HCT116 (cell line): ENCODE measurements at regions not wholly inside any gene's neighbourhood (a gene's known extent, or its start where the extent isn't known, plus 50 kb on each side); places are given as distances from the start of the nearest gene placed in this dataset.

Experiments used
- ATAC-seq: fragments of 200-7000 bp; cut with Tn5 transposase; 2 replicates; pipeline ENCODE4 v1.9.1; 2020; ENCODE audit warnings: mild to moderate bottlenecking, moderate library complexity
- BruUV-seq: library from RNA; stranded (reverse); fragments of 400-500 nt; replicated peaks from 2 replicates; lab custom pipeline; 2021; lab: Mats Ljungman, UMichigan
- CTCF ChIA-PET: fragments of 300-600 bp; sonication (Branson Sonifier 250); formaldehyde crosslinking; loops from one replicate; lab custom pipeline; 2021; ENCODE audit warnings: antibody characterized with exemption; lab: Charles Lee
- POLR2A ChIA-PET: fragments of 300-600, 350-600 bp; sonication (Branson Sonifier 250); formaldehyde crosslinking; loops from one replicate; lab custom pipeline; 2021; ENCODE audit warnings: antibody characterized with exemption; lab: Charles Lee
- RAD21 ChIA-PET, 2 experiments: fragments of 300-600 bp; sonication (Branson Sonifier 250); formaldehyde crosslinking; loops; one replicate each; lab custom pipeline; 2023; ENCODE audit warnings: low total read pairs in 2 of 2; ENCODE audit not compliant: uncharacterized antibody in 2 of 2, unreplicated experiment in 2 of 2, low non-redundant PET in 1 of 2; lab: Charles Lee
- DNase-seq: peaks from one replicate; pipeline ENCODE4 v3.0.0-alpha.2; 2010; ENCODE audit warnings: low read depth, low spot score
- H2AFZ ChIP-seq: fragments of 200-600 bp; shearing (Covaris generic), sonication (generic); 2 replicates; pipeline ENCODE4 v1.6.1; 2017; ENCODE audit warnings: low read depth, mixed run types, mixed read lengths, antibody characterized with exemption, low read length; ENCODE audit not compliant: poor library complexity, severe bottlenecking
- H3K27ac ChIP-seq: 2 replicates; pipeline ENCODE4 v1.5.1; 2012; ENCODE audit warnings: low read depth, low read length
- H3K27me3 ChIP-seq: fragments of 200-600 bp; sonication (generic); 2 replicates; pipeline ENCODE4 v1.6.1; 2016; ENCODE audit warnings: mixed run types, low read length, mixed read lengths; ENCODE audit not compliant: insufficient read depth
- H3K36me3 ChIP-seq, 2 experiments: fragments of 200-500 bp in 1 of 2; fragments of 200-600 bp in 1 of 2; sonication (Bioruptor generic) in 1 of 2; sonication (generic) in 1 of 2; 2 replicates each; pipeline versions ENCODE4 v1.5.1 to v1.6.1; 2014 to 2016; ENCODE audit warnings: low read length in 2 of 2, inconsistent platforms in 1 of 2, mixed read lengths in 1 of 2, mixed run types in 1 of 2; ENCODE audit not compliant: insufficient read depth in 2 of 2, control insufficient read depth in 1 of 2
- H3K4me1 ChIP-seq, 2 experiments: fragments of 200-600 bp in 1 of 2; sonication (generic) in 1 of 2; 2 replicates each; pipeline versions ENCODE4 v1.5.1 to v1.6.1; 2012 to 2017; ENCODE audit warnings: low read length in 2 of 2, inconsistent platforms in 1 of 2, mild to moderate bottlenecking in 1 of 2, mixed read lengths in 1 of 2, mixed run types in 1 of 2, moderate library complexity in 1 of 2; ENCODE audit not compliant: insufficient read depth in 2 of 2, control insufficient read depth in 1 of 2
- H3K4me2 ChIP-seq: fragments of 200-600 bp; sonication (generic); 2 replicates; pipeline ENCODE4 v1.6.1; 2017; ENCODE audit warnings: mixed run types, low read length, mixed read lengths
- H3K4me3 ChIP-seq, 2 experiments: fragments of 200-600 bp in 1 of 2; sonication (generic) in 1 of 2; replicated peaks in 1 of 2; 2 replicates each; pipeline ENCODE4 v1.5.1; 2011 to 2016; ENCODE audit warnings: low read length in 2 of 2, control low read depth in 1 of 2, low read depth in 1 of 2, mild to moderate bottlenecking in 1 of 2, mixed read lengths in 1 of 2, mixed run types in 1 of 2
- H3K79me2 ChIP-seq: fragments of 200-600 bp; sonication (generic); 2 replicates; pipeline ENCODE4 v1.6.1; 2017; ENCODE audit warnings: mild to moderate bottlenecking, mixed run types, low read length, moderate library complexity, mixed read lengths; ENCODE audit not compliant: insufficient read depth
- H3K9ac ChIP-seq: fragments of 200-600 bp; sonication (generic); 2 replicates; pipeline ENCODE4 v1.6.1; 2016; ENCODE audit warnings: low read length, mixed read lengths
- H3K9me2 ChIP-seq: fragments of 200-600 bp; sonication (generic), shearing (Covaris generic); 2 replicates; pipeline ENCODE4 v1.6.1; 2017; ENCODE audit warnings: mixed run types, mild to moderate bottlenecking, moderate library complexity; ENCODE audit not compliant: insufficient read depth
- H3K9me3 ChIP-seq, 2 experiments: fragments of 200-500 bp in 1 of 2; fragments of 200-600 bp in 1 of 2; sonication (Bioruptor generic) in 1 of 2; sonication (generic) in 1 of 2; 2 replicates each; pipeline ENCODE4 v1.6.1; 2014 to 2017; ENCODE audit warnings: low read length in 2 of 2, mixed read lengths in 2 of 2, inconsistent platforms in 1 of 2, low read depth in 1 of 2, mild to moderate bottlenecking in 1 of 2, mixed run types in 1 of 2, moderate library complexity in 1 of 2; ENCODE audit not compliant: control insufficient read depth in 1 of 2, insufficient read depth in 1 of 2
- H4K20me1 ChIP-seq: fragments of 200-600 bp; sonication (generic), shearing (Covaris generic); 2 replicates; pipeline ENCODE4 v1.6.1; 2017; ENCODE audit warnings: mixed run types, mild to moderate bottlenecking, moderate library complexity; ENCODE audit not compliant: insufficient read depth
- CEBPB ChIP-seq: IDR thresholded peaks from 2 replicates; pipeline ENCODE4 v1.6.1; 2012; ENCODE audit warnings: low read depth
- CTCF ChIP-seq, 3 experiments: fragments of 200-600 bp in 1 of 3; sonication (generic) in 1 of 3; IDR thresholded peaks in 2 of 3; conservative IDR thresholded peaks in 1 of 3; 2 replicates each; pipeline ENCODE4 v1.5.1; 2012 to 2017; ENCODE audit warnings: low read depth in 2 of 3, low read length in 2 of 3, antibody characterized with exemption in 1 of 3, borderline replicate concordance in 1 of 3, control low read depth in 1 of 3, mild to moderate bottlenecking in 1 of 3, mixed read lengths in 1 of 3, mixed run types in 1 of 3, moderate library complexity in 1 of 3; ENCODE audit not compliant: insufficient read depth in 1 of 3
- ELF1 ChIP-seq: IDR thresholded peaks from 2 replicates; pipeline ENCODE4 v1.6.1; 2012; ENCODE audit warnings: low read depth, borderline replicate concordance
- JUND ChIP-seq: IDR thresholded peaks from 2 replicates; pipeline ENCODE4 v1.6.1; 2012
- POLR2AphosphoS5 ChIP-seq: IDR thresholded peaks from 2 replicates; pipeline ENCODE4 v1.6.1; 2011; ENCODE audit warnings: mild to moderate bottlenecking, low read depth, low read length, moderate library complexity
- RAD21 ChIP-seq: IDR thresholded peaks from 2 replicates; pipeline ENCODE4 v1.6.1; 2012; ENCODE audit warnings: low read depth, mild to moderate bottlenecking
- SIN3A ChIP-seq: IDR thresholded peaks from 2 replicates; pipeline ENCODE4 v1.6.1; 2012; ENCODE audit warnings: low read depth
- SP1 ChIP-seq: IDR thresholded peaks from 2 replicates; pipeline ENCODE4 v1.6.1; 2012; ENCODE audit warnings: low read depth
- SRF ChIP-seq: IDR thresholded peaks from 2 replicates; pipeline ENCODE4 v1.6.1; 2012; ENCODE audit warnings: low read depth
- intact Hi-C: fragments of 100-400 bp; cut with micrococcal nuclease; formaldehyde crosslinking; loops from 2 replicates; pipeline ENCODE4 v1.10.0; 2022
- TF ChIP-seq, protein P1 (sequence below): IDR thresholded peaks from 2 replicates; pipeline ENCODE4 v1.6.1; 2011; ENCODE audit warnings: mild to moderate bottlenecking, low read length, moderate library complexity; ENCODE audit not compliant: insufficient replicate concordance; ENCODE audit errors: extremely low read depth
- TF ChIP-seq, protein P2 (sequence below): IDR thresholded peaks from 2 replicates; pipeline ENCODE4 v1.6.1; 2012

DNA sequence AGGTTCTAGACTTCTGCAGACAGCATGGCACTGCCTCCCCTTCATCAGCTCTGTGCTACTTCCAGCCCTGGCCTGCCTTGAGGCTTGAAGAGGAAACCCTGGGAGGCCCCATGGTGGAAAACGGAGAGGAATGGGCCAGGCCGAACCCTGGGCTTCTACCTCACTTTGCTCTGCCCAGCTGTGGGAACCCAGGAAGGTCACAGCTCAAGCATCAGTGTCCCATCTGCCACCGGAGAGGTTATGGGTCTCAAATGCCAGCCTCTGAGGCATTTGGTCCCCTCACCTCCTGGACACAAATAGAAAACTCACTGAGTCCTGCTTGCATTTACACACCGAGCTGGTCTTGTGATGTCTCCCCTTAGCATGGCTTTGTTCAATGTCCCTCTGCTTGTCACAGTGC lies 80.1 kb upstream of the ALDH1B1 start (continued):
- TF ChIP-seq POLR2AphosphoS5: no peak

- intact Hi-C loops: no loop called here
- Histone ChIP-seq H3K4me2 (peak overlapping the region; percentile 43; the same call in 1 of the 2 replicates), H3K27me3 (0 out of 2 replicates have a peak, but pooled peaks cover 4% of the 10 kb centered on the region), H3K9me2 (no peaks in the 10 kb centered on the region), H3K36me3 (no peaks in the 10 kb centered on the region), H3K9me3 (no peaks in the 10 kb centered on the region), H3K9ac (no peak overlapping the region), H3K79me2 (no peaks in the 10 kb centered on the region), H2AFZ (no peak overlapping the region), H3K27ac (no peak overlapping the region), H3K4me1 (peaks cover 4 to 10% of the 10 kb centered on the region in 2 experiments; a peak in 3 of 4 replicates), H3K4me3 (no peak overlapping the region), H4K20me1 (no peaks in the 10 kb centered on the region)
- peak; percentile 52 for ATAC-seq
- no peak for DNase-seq
- ChIA-PET POLR2A (no interaction called here), RAD21 (no interaction called here), CTCF (no interaction called here)
- BruUV-seq: no TSS peak
- no peak for TF ChIP-seq CEBPB
- no peak for TF ChIP-seq RAD21
- TF ChIP-seq SP1: no peak
Observed at GRCh38 chr9:38311382-38312270, 80.9 kb upstream of the ALDH1B1 start.

DNA sequence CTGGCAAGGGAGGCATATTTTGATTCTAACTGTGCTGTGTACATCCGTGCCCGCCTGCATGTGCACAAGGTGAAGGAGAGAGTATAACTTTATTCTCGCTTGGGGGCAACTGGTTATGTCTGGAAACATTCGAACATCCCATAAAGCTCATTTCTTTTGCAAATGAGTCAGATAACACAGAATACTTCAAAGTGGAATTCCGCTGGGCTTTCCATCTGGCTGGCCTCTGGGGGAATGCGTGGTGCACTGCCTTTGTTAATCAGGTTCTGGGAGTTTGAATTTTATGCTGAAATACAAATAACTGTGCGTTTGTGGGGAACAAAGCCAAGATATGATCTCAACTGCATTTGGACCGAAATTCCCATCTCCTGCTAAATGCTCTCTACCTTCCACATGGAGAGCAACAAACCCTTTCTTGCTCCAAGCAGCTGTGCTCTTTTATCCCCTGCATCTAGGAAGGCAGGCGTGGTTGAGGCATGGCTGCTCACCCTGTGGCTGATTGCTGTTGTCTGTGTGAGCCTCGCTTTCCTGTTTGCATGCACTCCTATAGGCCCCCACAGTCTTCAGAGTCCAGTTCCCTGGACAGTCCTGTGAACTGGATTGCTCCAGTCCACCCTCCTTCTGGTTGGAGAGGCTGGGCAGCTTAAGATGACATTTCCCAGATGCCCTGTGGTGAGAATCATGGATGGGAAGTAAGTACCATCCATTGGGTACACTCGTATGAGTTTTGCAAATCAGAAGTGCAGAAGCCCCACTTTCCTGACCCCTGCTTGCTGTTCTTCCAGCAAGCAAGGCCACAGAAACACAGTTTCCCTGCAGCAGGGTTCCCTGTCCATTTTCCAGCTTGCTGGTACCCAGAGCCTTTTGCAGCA lies 82.9 kb upstream of the ALDH1B1 start:
- Histone ChIP-seq H3K27ac (no peak overlapping the region), H3K4me1 (peaks cover 4 to 10% of the 10 kb centered on the region in 2 experiments; a peak in 3 of 4 replicates), H4K20me1 (no peaks in the 10 kb centered on the region), H3K9ac (no peak overlapping the region), H3K4me3 (no peak overlapping the region), H3K4me2 (no peak overlapping the region), H3K27me3 (no peaks in the 10 kb centered on the region), H2AFZ (no peak overlapping the region), H3K9me2 (no peaks in the 10 kb centered on the region), H3K9me3 (no peaks in the 10 kb centered on the region), H3K79me2 (no peaks in the 10 kb centered on the region), H3K36me3 (no peaks in the 10 kb centered on the region)
- DNase-seq (no peak), ATAC-seq (no peak)
- ChIA-PET CTCF (no interaction called here), POLR2A (no interaction called here), RAD21 (no interaction called here)
- BruUV-seq: no TSS peak
- intact Hi-C loops: no loop called here
- TF ChIP-seq, protein P1, sequence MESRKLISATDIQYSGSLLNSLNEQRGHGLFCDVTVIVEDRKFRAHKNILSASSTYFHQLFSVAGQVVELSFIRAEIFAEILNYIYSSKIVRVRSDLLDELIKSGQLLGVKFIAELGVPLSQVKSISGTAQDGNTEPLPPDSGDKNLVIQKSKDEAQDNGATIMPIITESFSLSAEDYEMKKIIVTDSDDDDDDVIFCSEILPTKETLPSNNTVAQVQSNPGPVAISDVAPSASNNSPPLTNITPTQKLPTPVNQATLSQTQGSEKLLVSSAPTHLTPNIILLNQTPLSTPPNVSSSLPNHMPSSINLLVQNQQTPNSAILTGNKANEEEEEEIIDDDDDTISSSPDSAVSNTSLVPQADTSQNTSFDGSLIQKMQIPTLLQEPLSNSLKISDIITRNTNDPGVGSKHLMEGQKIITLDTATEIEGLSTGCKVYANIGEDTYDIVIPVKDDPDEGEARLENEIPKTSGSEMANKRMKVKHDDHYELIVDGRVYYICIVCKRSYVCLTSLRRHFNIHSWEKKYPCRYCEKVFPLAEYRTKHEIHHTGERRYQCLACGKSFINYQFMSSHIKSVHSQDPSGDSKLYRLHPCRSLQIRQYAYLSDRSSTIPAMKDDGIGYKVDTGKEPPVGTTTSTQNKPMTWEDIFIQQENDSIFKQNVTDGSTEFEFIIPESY: no peak
- TF ChIP-seq, protein P2, sequence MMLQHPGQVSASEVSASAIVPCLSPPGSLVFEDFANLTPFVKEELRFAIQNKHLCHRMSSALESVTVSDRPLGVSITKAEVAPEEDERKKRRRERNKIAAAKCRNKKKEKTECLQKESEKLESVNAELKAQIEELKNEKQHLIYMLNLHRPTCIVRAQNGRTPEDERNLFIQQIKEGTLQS: no peak
- TF ChIP-seq SIN3A (no peak), RAD21 (no peak), SP1 (no peak), JUND (no peak), ELF1 (no peak), CTCF (IDR thresholded peaks at IDR 0.05 in 2 of 3, conservative IDR thresholded peaks at IDR 0.05 in 1 of 3; ENCODE audit: borderline replicate concordance in 1 of 3, insufficient read depth in 1 of 3, low read depth in 2 of 3, low read length in 2 of 3) (no peak), SRF (no peak), POLR2AphosphoS5 (no peak), CEBPB (no peak)
